OCI-LY3 (cell line): ENCODE measurements at regions not wholly inside any gene's neighbourhood (a gene's known extent, or its start where the extent isn't known, plus 50 kb on each side); places are given as distances from the start of the nearest gene placed in this dataset.

ENCODE experiments used
- H2AFZ ChIP-seq: fragments of 200-600, 300-600 bp; shearing (Covaris generic); 2 replicates; pipeline ENCODE4 v1.6.0; 2014; ENCODE audit warnings: antibody characterized with exemption, low read depth, low read length
- H3K27ac ChIP-seq: fragments of 200-600, 300-600 bp; sonication (generic); 2 replicates; pipeline ENCODE4 v1.5.1; 2014; ENCODE audit warnings: mild to moderate bottlenecking, low read length, moderate library complexity, mixed read lengths
- H3K27me3 ChIP-seq: fragments of 200-600, 300-600 bp; sonication (generic); 2 replicates; pipeline ENCODE4 v1.6.1; 2014; ENCODE audit warnings: low read depth, low read length, mixed read lengths
- H3K36me3 ChIP-seq: fragments of 200-600, 300-600 bp; sonication (generic); replicated peaks from 2 replicates; pipeline ENCODE3; 2014; ENCODE audit warnings: low read depth, low read length, mixed read lengths
- H3K4me1 ChIP-seq: fragments of 300-600, 200-600 bp; sonication (generic); 2 replicates; pipeline ENCODE4 v1.6.1; 2014; ENCODE audit warnings: low read length, mixed read lengths
- H3K4me2 ChIP-seq: fragments of 200-600, 300-600 bp; sonication (generic); 2 replicates; pipeline ENCODE4 v1.6.1; 2014; ENCODE audit warnings: low read length, mixed read lengths
- H3K4me3 ChIP-seq: fragments of 300-600, 200-600 bp; sonication (generic); 2 replicates; pipeline ENCODE4 v1.5.1; 2014; ENCODE audit warnings: antibody characterized with exemption, mild to moderate bottlenecking, low read length, moderate library complexity
- H3K79me2 ChIP-seq: fragments of 300-600, 200-600 bp; shearing (Covaris generic); 2 replicates; pipeline ENCODE4 v1.6.1; 2014; ENCODE audit warnings: mild to moderate bottlenecking, low read length, mixed read lengths
- H3K9ac ChIP-seq: fragments of 300-600, 200-600 bp; shearing (Covaris generic); 2 replicates; pipeline ENCODE4 v1.6.0; 2014; ENCODE audit warnings: mild to moderate bottlenecking, low read length, moderate library complexity
- H3K9me3 ChIP-seq: fragments of 200-600, 300-600 bp; shearing (Covaris generic); 2 replicates; pipeline ENCODE4 v1.6.1; 2014; ENCODE audit warnings: low read length, mixed read lengths; ENCODE audit not compliant: insufficient read depth
- H4K20me1 ChIP-seq: fragments of 200-600, 300-600 bp; sonication (generic); 2 replicates; pipeline ENCODE4 v1.6.1; 2016; ENCODE audit warnings: low read length, mixed read lengths; ENCODE audit not compliant: insufficient read depth
- CTCF ChIP-seq: fragments of 200-600, 300-600 bp; sonication (generic); IDR thresholded peaks from 2 replicates; pipeline ENCODE4 v1.5.1; 2014; ENCODE audit warnings: antibody characterized with exemption, low read length, low read depth
- EZH2phosphoT487 ChIP-seq: fragments of 200-600 bp; shearing (Covaris generic); IDR thresholded peaks from 2 replicates; pipeline ENCODE4 v1.6.1; 2018; ENCODE audit warnings: antibody characterized with exemption, mixed run types, low read depth

- Histone ChIP-seq H3K4me3 (no peak overlapping the region), H3K9ac (no peak overlapping the region), H3K4me2 (no peak overlapping the region), H3K27me3 (no peaks in the 10 kb centered on the region), H3K36me3 (no peaks in the 10 kb centered on the region), H4K20me1 (no peaks in the 10 kb centered on the region), H3K79me2 (no peaks in the 10 kb centered on the region), H3K27ac (no peak overlapping the region), H3K4me1 (no peaks in the 10 kb centered on the region), H3K9me3 (no peaks in the 10 kb centered on the region), H2AFZ (no peak overlapping the region)
- TF ChIP-seq CTCF: no peak
- no peak for TF ChIP-seq EZH2phosphoT487
Measured at GRCh38 chr5:66242050-66242715, 98.1 kb downstream of the SREK1 start.

- Histone ChIP-seq H3K4me3 (no peak overlapping the region), H3K4me2 (no peak overlapping the region), H3K79me2 (no peaks in the 10 kb centered on the region), H4K20me1 (no peaks in the 10 kb centered on the region), H3K9ac (no peak overlapping the region), H3K27me3 (no peaks in the 10 kb centered on the region), H2AFZ (no peak overlapping the region), H3K36me3 (no peaks in the 10 kb centered on the region), H3K9me3 (no peaks in the 10 kb centered on the region), H3K4me1 (no peaks in the 10 kb centered on the region), H3K27ac (no peak overlapping the region)
- TF ChIP-seq CTCF (no peak), EZH2phosphoT487 (no peak)
Measured at GRCh38 chr5:66246608-66247007, 102.5 kb downstream of the SREK1 start.

- no peak overlapping the region for H3K27ac ChIP-seq
- no peaks in the 10 kb centered on the region for H3K79me2 ChIP-seq
- no peaks in the 10 kb centered on the region for H3K27me3 ChIP-seq
- H3K9ac ChIP-seq: no peak overlapping the region
- H3K4me2 ChIP-seq: no peak overlapping the region
- no peak overlapping the region for H3K4me3 ChIP-seq
- no peak overlapping the region for H2AFZ ChIP-seq
- H4K20me1 ChIP-seq: no peaks in the 10 kb centered on the region
- no peaks in the 10 kb centered on the region for H3K4me1 ChIP-seq
- no peaks in the 10 kb centered on the region for H3K9me3 ChIP-seq
- TF ChIP-seq EZH2phosphoT487 (no peak), CTCF (no peak)
- no peaks in the 10 kb centered on the region for H3K36me3 ChIP-seq
Measured at GRCh38 chr5:66247176-66247960, 103.3 kb downstream of the SREK1 start.

GRCh38 chr5:66248874-66249273 is 104.8 kb downstream of the SREK1 start:
- no peaks in the 10 kb centered on the region for H3K9me3 ChIP-seq
- no peaks in the 10 kb centered on the region for H3K36me3 ChIP-seq
- no peaks in the 10 kb centered on the region for H4K20me1 ChIP-seq
- H3K79me2 ChIP-seq: no peaks in the 10 kb centered on the region
- H3K27me3 ChIP-seq: no peaks in the 10 kb centered on the region
- no peak overlapping the region for H3K9ac ChIP-seq
- no peak overlapping the region for H3K4me2 ChIP-seq
- no peaks in the 10 kb centered on the region for H3K4me1 ChIP-seq
- H3K27ac ChIP-seq: no peak overlapping the region
- no peak for TF ChIP-seq CTCF
- TF ChIP-seq EZH2phosphoT487: no peak
- no peak overlapping the region for H3K4me3 ChIP-seq
- no peak overlapping the region for H2AFZ ChIP-seq
